HL-60 (cell line): ENCODE measurements at regions not wholly inside any gene's neighbourhood (a gene's known extent, or its start where the extent isn't known, plus 50 kb on each side); places are given as distances from the start of the nearest gene placed in this dataset.

Experiments used
- DNase-seq, 2 experiments: peaks; one replicate each; pipeline ENCODE4 v3.0.0-alpha.2; 2010 to 2020; ENCODE audit warnings: low read depth in 1 of 2, low spot score in 1 of 2
- H3K27ac ChIP-seq: fragments of 250-450 bp; sonication (Bioruptor Pico); replicated peaks from 2 replicates; pipeline ENCODE4 v1.5.1; 2020; ENCODE audit warnings: mild to moderate bottlenecking, moderate library complexity
- H3K27me3 ChIP-seq: fragments of 250-450 bp; sonication (Bioruptor Pico); 2 replicates; pipeline ENCODE4 v1.5.1; 2021; ENCODE audit warnings: mild to moderate bottlenecking, moderate library complexity; ENCODE audit not compliant: insufficient read depth, poor library complexity, severe bottlenecking
- H3K4me3 ChIP-seq: replicated peaks from 2 replicates; pipeline ENCODE4 v1.5.1; 2011; ENCODE audit warnings: mild to moderate bottlenecking, control low read depth, low read length; ENCODE audit not compliant: insufficient read depth
- CTCF ChIP-seq: IDR thresholded peaks from one replicate; pipeline ENCODE4 v1.5.1; 2011; ENCODE audit warnings: low read length, control low read depth, inconsistent platforms; ENCODE audit not compliant: insufficient read depth
- GABPA ChIP-seq: IDR thresholded peaks from 2 replicates; pipeline ENCODE4 v1.6.1; 2012; ENCODE audit warnings: low read depth
- POLR2AphosphoS5 ChIP-seq: IDR thresholded peaks from 2 replicates; pipeline ENCODE4 v1.6.1; 2012; ENCODE audit warnings: low read depth
- REST ChIP-seq: IDR thresholded peaks from 2 replicates; pipeline ENCODE4 v1.6.1; 2012; ENCODE audit warnings: low read depth; ENCODE audit not compliant: insufficient replicate concordance
- SPI1 ChIP-seq: IDR thresholded peaks from 2 replicates; pipeline ENCODE4 v1.6.1; 2012; ENCODE audit warnings: low read depth, mild to moderate bottlenecking, borderline replicate concordance

DNA sequence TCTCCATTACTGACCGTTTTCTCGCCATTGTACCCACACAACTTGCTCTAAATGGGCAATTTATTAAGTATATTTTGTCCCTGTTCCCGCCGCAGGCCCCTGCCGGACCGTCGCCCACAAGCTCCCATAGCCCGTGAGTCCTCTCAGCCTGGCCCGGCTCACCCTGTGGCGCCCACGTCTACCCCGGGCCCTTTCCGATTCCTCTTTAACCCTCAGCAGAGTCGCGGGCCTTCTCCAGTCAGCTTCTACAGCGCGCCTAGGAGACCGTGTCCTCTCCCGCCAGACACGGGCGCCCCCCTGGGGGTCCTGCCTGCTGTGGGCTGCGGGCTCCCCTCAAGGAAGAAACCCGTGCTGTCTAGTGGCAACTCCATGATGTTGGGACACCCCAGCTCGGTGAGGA is 57.8 kb upstream of the SPATA31E1 start:
- H3K27me3 ChIP-seq: peaks cover 3% of the 10 kb centered on the region
- H3K4me3 ChIP-seq: no peak overlapping the region
- no peak for DNase-seq
- TF ChIP-seq POLR2AphosphoS5 (no peak), CTCF (no peak), GABPA (no peak), SPI1 (no peak), REST (no peak)
- H3K27ac ChIP-seq: no peak overlapping the region

GRCh38 chr9:87826331-87826730 is 56.3 kb upstream of the SPATA31E1 start:
- TF ChIP-seq POLR2AphosphoS5 (no peak), SPI1 (no peak), CTCF (no peak), REST (no peak), GABPA (no peak)
- peaks cover 5% of the 10 kb centered on the region for H3K27me3 ChIP-seq

GRCh38 chr9:87827341-87827740 is 55.3 kb upstream of the SPATA31E1 start:
- no peak for TF ChIP-seq POLR2AphosphoS5
- TF ChIP-seq CTCF: no peak
- no peak for TF ChIP-seq GABPA
- TF ChIP-seq REST: no peak
- no peak for TF ChIP-seq SPI1
- Histone ChIP-seq H3K4me3 (no peak overlapping the region), H3K27me3 (peaks cover 5% of the 10 kb centered on the region), H3K27ac (no peak overlapping the region)
- DNase-seq: no peak

More at GRCh38 chr9:87826331-87826730, 56.3 kb upstream of the SPATA31E1 start:
- Histone ChIP-seq H3K27ac (no peak overlapping the region), H3K4me3 (no peak overlapping the region)
- no peak for DNase-seq
